ENCODE measurements at regions not wholly inside any gene's neighbourhood (a gene's known extent, or its start where the extent isn't known, plus 50 kb on each side); places are given as distances from the start of the nearest gene placed in this dataset.

GRCh38 chr10:130869179-130869841 lies 442.2 kb downstream of the TCERG1L start:
- TF ChIP-seq, protein P1, sequence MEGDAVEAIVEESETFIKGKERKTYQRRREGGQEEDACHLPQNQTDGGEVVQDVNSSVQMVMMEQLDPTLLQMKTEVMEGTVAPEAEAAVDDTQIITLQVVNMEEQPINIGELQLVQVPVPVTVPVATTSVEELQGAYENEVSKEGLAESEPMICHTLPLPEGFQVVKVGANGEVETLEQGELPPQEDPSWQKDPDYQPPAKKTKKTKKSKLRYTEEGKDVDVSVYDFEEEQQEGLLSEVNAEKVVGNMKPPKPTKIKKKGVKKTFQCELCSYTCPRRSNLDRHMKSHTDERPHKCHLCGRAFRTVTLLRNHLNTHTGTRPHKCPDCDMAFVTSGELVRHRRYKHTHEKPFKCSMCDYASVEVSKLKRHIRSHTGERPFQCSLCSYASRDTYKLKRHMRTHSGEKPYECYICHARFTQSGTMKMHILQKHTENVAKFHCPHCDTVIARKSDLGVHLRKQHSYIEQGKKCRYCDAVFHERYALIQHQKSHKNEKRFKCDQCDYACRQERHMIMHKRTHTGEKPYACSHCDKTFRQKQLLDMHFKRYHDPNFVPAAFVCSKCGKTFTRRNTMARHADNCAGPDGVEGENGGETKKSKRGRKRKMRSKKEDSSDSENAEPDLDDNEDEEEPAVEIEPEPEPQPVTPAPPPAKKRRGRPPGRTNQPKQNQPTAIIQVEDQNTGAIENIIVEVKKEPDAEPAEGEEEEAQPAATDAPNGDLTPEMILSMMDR (IDR thresholded peaks at IDR 0.05): no peak
- TF ChIP-seq POLR2A (IDR thresholded peaks at IDR 0.05) (no peak), EP300 (IDR thresholded peaks at IDR 0.05) (no peak)

Data from ovary (tissue), 3 donors.